C1 segment of cervical spinal cord (tissue), 14 donors: ENCODE measurements at regions not wholly inside any gene's neighbourhood (a gene's known extent, or its start where the extent isn't known, plus 50 kb on each side); places are given as distances from the start of the nearest gene placed in this dataset.

ENCODE experiments used
- DNase-seq, 14 donors: peaks; one replicate each; lab custom pipeline; 2025; lab: John Stamatoyannopoulos, UW

- DNase-seq = no peak
Observed at GRCh38 chr7:156128496-156128895, 316.2 kb upstream of the SHH start.

- no peak for DNase-seq
Observed at GRCh38 chr7:156127166-156128134, 315.2 kb upstream of the SHH start.

- no peak for DNase-seq
Observed at GRCh38 chr7:156125841-156126730, 313.8 kb upstream of the SHH start.

- no peak for DNase-seq
Observed at GRCh38 chr7:156124356-156124755, 312.1 kb upstream of the SHH start.

GRCh38 chr7:156123362-156123761 is 311.1 kb upstream of the SHH start:
- DNase-seq = no peak

- no peak for DNase-seq
Observed at GRCh38 chr7:156122752-156123354, 310.6 kb upstream of the SHH start.

- DNase-seq = no peak
Observed at GRCh38 chr7:156121956-156122355, 309.7 kb upstream of the SHH start.

GRCh38 chr7:156121434-156121833 is 309.2 kb upstream of the SHH start:
- DNase-seq = no peak

GRCh38 chr7:156120552-156120951 is 308.3 kb upstream of the SHH start:
- DNase-seq = no peak

- no peak for DNase-seq
Observed at GRCh38 chr7:156119771-156120170, 307.5 kb upstream of the SHH start.

GRCh38 chr7:156118248-156118645 is 306.0 kb upstream of the SHH start:
- DNase-seq = no peak

GRCh38 chr7:156117542-156118247 is 305.4 kb upstream of the SHH start:
- no peak for DNase-seq

- DNase-seq = no peak
Observed at GRCh38 chr7:156116514-156117215, 304.4 kb upstream of the SHH start.

GRCh38 chr7:156115582-156115981 is 303.3 kb upstream of the SHH start:
- DNase-seq = no peak

GRCh38 chr7:156113731-156114130 is 301.5 kb upstream of the SHH start:
- no peak for DNase-seq

GRCh38 chr7:156109988-156110387 is 297.7 kb upstream of the SHH start:
- no peak for DNase-seq

- no peak for DNase-seq
Observed at GRCh38 chr7:156109076-156109475, 296.8 kb upstream of the SHH start.

GRCh38 chr7:156107957-156108356 is 295.7 kb upstream of the SHH start:
- no peak for DNase-seq

- DNase-seq = no peak
Observed at GRCh38 chr7:156106107-156106426, 293.8 kb upstream of the SHH start.

- DNase-seq = no peak
Observed at GRCh38 chr7:156105337-156106106, 293.3 kb upstream of the SHH start.
